Renal pelvis (tissue), 1 donor: ENCODE measurements at regions not wholly inside any gene's neighbourhood (a gene's known extent, or its start where the extent isn't known, plus 50 kb on each side); places are given as distances from the start of the nearest gene placed in this dataset.
A peak's percentile ranks its signal among the peaks of the same experiment; 100 is the strongest.
"Not testable (repeated sequence)": the region's sequence is repeated elsewhere in the genome, so short reads cannot be mapped to it uniquely, and the experiment has no call there.

Experiments used
- DNase-seq: peaks from one replicate; pipeline ENCODE4 v3.0.0-alpha.2; 2013

GRCh38 chr1:197985351-197985750 lies 68.2 kb downstream of the LHX9 start:
- DNase-seq, result no peak

DNA sequence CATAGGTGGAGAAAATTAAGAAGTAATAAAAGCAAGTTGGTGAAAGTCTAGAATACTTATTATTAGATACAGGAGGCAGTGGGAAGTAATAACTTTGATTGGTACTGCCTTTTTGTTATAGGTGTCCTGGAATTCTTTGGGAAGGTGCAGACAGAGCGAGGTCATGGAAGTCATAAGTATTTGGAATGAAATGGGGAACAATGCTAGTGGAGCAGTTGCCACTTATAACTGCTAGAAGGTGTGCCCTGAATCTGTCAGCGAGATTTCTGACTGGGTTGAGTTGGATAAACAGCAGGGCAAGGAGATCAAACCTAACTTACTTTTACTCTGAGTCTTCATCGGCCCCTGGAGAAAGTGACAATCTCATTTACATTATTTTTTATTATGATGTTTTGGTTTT lies 69.6 kb downstream of the LHX9 start:
- DNase-seq, result no peak

DNA sequence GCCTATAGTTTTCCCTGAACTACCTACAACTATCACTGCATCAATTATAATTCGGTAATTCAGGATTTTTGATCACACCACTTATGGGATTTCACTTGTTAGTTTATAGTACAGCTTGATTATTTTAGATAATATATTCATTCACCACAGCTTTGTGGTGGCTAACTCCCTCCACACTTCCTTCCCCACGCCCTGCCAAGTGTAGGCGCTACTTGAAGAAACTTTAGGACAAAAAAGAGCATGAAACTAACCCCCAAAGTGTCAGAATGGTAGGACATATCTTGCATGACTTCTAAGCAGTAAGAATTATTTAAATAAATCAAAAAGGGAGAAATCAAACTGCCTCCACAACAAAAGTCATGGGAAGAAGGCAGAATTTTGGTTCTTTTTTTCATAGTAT lies 70.1 kb downstream of the LHX9 start:
- DNase-seq, result no peak

- not testable (repeated sequence) for DNase-seq
Measured at GRCh38 chr1:197988581-197988980, 71.4 kb downstream of the LHX9 start.

DNA sequence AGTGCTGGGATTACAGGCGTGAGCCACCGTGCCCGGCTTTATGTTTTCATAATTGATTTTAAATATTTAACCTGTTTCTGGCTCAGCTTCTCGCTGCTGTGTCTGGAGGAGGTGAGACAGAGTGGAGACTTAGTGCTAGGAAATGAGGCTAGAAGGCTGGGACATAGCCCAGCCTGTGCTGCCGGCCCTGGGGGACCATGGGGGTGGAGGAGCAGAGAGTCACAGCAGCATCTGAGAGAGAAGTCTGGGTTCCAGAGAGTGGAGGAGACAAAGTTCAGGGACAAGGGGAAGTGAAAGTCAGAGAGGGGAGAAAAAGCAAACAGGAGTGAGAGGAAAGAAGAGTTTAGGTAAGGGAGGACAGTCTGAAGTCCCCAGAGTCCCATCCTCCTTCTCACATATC lies 71.9 kb downstream of the LHX9 start:
- DNase-seq, result no peak

- DNase-seq, result no peak
Measured at GRCh38 chr1:197991594-197991993, 74.4 kb downstream of the LHX9 start.

- peak; percentile 1 for DNase-seq
Measured at GRCh38 chr1:197994907-197995407, 77.8 kb downstream of the LHX9 start.

DNA sequence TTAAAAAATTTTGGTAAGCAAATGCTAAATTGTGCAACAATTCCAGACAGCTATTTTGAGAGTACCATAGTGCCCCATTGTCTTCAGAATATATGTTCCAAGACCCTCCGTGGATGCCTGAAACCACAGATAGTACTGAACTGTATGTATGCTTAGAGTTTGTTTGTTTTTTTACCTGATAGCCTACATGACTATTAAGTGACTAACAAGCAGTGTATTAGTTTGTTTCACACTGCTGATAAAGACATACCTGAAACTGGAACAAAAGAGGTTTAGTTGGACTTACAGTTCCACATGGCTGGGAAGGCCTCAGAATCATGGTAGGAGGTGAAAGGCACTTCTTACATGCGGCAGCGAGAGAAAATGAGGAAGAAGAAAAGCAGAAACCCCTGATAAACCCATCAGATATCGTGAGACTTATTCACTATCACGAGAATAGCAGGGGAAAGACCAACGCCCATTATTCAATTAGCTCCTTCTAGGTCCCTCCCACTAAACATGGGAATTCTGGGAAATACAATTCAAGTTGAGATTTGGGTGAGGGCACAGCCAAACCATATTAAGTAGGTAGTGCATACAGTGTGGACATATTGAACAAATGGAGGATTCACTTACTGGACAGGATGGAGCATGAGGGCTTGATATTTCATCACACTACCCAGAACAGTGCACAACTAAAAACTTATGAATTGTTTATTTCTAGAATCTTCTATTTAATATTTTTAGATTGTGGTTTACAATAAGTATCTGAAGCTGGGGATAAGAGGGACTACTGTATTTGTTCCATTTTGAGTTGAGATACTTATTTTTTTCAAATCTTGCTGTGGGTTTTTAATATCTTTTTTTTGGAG lies 78.5 kb downstream of the LHX9 start:
- no peak for DNase-seq

- not testable (repeated sequence) for DNase-seq
Measured at GRCh38 chr1:197996259-197996512, 79.0 kb downstream of the LHX9 start.

- no peak for DNase-seq
Measured at GRCh38 chr1:197998110-197998509, 80.9 kb downstream of the LHX9 start.

- DNase-seq, result no peak
Measured at GRCh38 chr1:198001776-198002408, 84.7 kb downstream of the LHX9 start.

GRCh38 chr1:198003468-198003867 lies 86.3 kb downstream of the LHX9 start:
- DNase-seq, result no peak

- DNase-seq, result no peak
Measured at GRCh38 chr1:198007011-198007410, 89.8 kb downstream of the LHX9 start.

GRCh38 chr1:198007687-198008607 lies 90.8 kb downstream of the LHX9 start:
- no peak for DNase-seq

DNA sequence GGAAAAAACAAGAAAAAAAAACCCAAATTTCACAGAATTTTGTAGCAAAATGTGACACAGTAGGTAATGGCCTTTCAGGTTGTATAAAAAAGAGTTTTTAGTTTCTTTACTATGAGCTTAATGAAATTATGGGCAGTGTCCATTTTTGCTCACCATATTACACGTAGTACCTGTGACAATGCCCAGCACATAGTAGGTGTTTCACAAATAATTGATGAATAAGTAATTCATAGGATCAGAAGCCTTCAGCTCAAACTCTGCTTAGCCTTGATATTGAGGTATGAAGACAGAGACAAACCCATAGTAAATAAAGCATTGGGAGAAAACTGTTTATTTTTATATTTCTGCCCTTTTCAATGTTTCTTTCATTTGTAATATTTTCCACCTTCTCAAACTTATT lies 97.2 kb downstream of the LHX9 start:
- DNase-seq, result no peak

DNA sequence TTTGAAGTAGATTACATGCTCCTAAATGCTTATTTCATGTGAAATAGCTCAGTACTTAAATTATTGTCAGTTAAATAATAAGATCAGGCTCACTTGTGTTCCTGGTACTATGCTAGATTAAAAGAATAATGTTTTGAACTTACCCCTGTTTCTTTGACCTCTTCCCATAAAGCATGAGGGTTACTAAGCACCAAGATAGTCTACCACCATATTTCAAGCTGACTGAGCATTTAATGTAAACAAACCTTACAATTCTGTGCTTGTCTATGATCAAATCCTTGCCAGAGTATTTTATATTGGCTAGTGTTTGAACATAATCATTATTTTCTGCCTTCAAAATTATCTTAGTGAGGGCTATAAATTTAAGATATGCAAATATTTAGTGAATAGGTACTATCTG lies 98.1 kb downstream of the LHX9 start:
- no peak for DNase-seq

DNA sequence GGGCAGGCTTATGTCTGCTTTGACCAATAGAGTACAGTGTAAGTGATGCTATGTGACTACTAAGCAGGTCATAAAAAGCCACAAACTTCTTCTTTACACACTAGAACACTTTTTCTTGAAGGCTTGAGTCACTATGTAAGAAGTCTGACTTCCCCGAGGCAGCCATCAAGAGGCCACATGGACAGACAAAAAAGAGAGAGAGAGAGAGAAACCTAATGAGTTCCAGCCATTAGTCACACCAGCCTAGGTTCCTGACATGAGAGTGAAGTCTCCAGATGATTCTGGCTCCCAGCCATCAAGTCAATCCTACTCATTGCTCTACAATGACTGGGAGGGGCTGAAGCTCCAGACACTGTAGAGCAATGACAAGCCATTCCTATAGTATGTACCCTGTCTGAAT lies 101.4 kb downstream of the LHX9 start:
- DNase-seq, result no peak

- no peak for DNase-seq
Measured at GRCh38 chr1:198019126-198019525, 102.0 kb downstream of the LHX9 start.

DNA sequence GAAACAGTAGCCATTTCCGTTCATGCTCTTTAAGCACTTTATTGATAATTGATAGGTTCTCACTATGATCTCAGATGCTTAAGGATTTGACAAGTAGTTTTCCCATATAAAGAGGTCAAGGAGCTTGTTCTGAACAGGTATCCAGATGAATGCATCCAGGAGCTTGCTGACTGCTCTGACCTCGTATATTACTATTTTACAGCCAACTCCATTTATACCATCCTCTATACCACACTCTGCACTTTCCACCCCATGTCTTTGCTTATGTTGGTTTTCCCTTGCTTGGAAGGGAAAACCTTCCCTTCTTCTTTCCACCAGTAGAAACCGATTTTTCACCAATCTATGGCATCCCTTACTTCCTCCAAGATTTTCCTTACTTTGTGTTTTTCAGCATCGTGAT lies 107.2 kb downstream of the LHX9 start:
- no peak for DNase-seq

- DNase-seq, result no peak
Measured at GRCh38 chr1:198024782-198025181, 107.6 kb downstream of the LHX9 start.

- DNase-seq, result no peak
Measured at GRCh38 chr1:198030682-198031081, 113.5 kb downstream of the LHX9 start.

GRCh38 chr1:198031086-198031485 lies 113.9 kb downstream of the LHX9 start:
- no peak for DNase-seq

DNA sequence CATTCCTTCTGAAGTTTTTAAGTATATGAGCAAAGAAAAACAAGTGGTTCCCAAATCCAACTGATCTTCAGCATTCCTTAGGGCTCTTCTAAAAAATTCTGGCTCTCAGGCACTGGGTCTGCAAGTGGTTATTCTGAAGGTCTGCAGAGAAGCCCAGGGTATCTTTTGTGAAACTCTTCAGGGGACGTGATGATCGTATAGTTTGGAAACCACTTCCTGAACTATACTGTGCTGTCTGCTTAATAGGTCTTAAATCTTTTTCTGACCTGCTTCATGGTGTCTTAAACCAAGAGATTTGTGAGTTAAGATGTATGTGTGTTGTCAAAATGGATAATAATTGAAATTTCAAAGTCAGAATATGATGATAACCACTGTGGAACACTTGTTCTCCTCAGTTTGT lies 115.5 kb downstream of the LHX9 start:
- no peak for DNase-seq
